ENCODE measurements at regions not wholly inside any gene's neighbourhood (a gene's known extent, or its start where the extent isn't known, plus 50 kb on each side); places are given as distances from the start of the nearest gene placed in this dataset.
"Not testable (repeated sequence)": the region's sequence is repeated elsewhere in the genome, so short reads cannot be mapped to it uniquely, and the experiment has no call there.

- H3K9me3 ChIP-seq, H3K36me3 ChIP-seq, H3K27me3 ChIP-seq, DNase-seq, H3K4me3 ChIP-seq: not testable (repeated sequence)
Measured at GRCh38 chr4:22620144-22620543, 72.6 kb upstream of the GBA3 start.

DNA sequence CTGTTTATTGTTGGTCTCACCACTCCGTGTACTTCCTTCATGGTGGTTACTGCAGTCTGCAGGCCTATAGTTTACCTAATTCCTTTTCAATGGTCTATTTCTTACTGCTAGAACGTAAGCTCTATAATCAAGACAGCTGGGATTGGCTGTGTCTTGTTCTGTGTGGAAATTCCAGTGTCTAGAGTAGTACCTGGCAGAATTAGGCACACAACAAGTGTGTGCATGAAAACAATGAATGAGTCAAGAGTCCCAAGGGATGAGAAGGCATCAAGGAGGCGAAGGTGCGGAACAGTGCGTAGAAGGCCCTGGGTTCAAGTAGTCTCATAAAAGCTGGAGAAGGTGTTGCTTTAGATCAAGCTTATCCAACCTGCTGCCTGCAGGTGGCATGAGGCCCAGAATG lies 70.8 kb upstream of the GBA3 start:
- not testable (repeated sequence) for DNase-seq, H3K27me3 ChIP-seq, H3K4me3 ChIP-seq

GRCh38 chr4:22624002-22624401 lies 68.7 kb upstream of the GBA3 start:
- DNase-seq, H3K27me3 ChIP-seq, H3K36me3 ChIP-seq, H3K9me3 ChIP-seq, H3K4me3 ChIP-seq: not testable (repeated sequence)

More for the DNA sequence above, 70.8 kb upstream of the GBA3 start:
- H3K9me3 ChIP-seq, H3K36me3 ChIP-seq: not testable (repeated sequence)

DNA sequence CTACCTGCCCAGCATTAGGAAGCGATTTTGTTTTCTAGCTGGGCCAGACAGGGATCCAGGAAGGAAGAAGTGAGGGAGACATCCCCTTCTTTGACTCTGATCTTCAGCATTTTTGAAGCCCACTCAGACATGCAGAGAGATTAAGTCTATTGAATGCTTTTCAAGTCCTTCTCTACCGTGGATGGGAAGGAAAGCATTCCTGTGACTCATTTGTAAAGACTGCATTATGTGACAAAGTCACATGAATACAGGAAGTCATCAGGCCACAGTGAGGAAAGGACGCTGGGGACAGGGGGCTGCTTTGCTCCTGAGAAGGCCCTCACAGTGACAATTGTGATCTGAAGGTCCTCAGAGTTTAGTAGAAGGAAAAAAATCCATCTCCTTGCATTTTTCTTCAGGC lies 67.4 kb upstream of the GBA3 start:
- H3K36me3 ChIP-seq = no peaks in the 10 kb centered on the region
- H3K27me3 ChIP-seq = no peaks in the 10 kb centered on the region
- no peak overlapping the region for H3K4me3 ChIP-seq
- no peaks in the 10 kb centered on the region for H3K9me3 ChIP-seq
- DNase-seq = no peak

GRCh38 chr4:22627851-22628250 lies 64.9 kb upstream of the GBA3 start:
- DNase-seq, H3K9me3 ChIP-seq, H3K4me3 ChIP-seq, H3K27me3 ChIP-seq, H3K36me3 ChIP-seq: not testable (repeated sequence)

- not testable (repeated sequence) for H3K36me3 ChIP-seq, H3K9me3 ChIP-seq, DNase-seq, H3K27me3 ChIP-seq, H3K4me3 ChIP-seq
Measured at GRCh38 chr4:22630161-22630975, 62.4 kb upstream of the GBA3 start.

DNA sequence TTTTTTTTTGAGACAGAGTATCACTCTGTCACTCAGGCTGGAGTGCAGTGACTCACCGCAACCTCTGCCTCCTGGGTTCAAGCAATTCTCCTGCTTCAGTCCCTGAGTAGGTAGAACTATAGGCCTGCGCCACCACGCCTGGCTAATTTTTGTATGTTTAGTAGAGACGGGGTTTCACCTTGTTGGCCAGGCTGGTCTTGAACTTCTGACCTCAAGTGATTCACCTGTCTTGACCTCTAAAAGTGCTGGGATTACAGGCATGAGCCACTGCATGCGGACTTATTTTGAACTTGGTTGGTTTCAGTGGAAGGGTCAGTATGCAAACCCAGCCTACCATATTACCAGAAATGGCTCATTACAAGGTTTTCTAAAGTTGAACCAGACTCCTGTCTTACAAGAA lies 61.6 kb upstream of the GBA3 start:
- not testable (repeated sequence) for DNase-seq, H3K27me3 ChIP-seq, H3K4me3 ChIP-seq, H3K9me3 ChIP-seq, H3K36me3 ChIP-seq

- H3K36me3 ChIP-seq = no peaks in the 10 kb centered on the region
- no peak overlapping the region for H3K4me3 ChIP-seq
- DNase-seq = no peak
- no peaks in the 10 kb centered on the region for H3K9me3 ChIP-seq
- no peaks in the 10 kb centered on the region for H3K27me3 ChIP-seq
Measured at GRCh38 chr4:22634541-22635181, 58.1 kb upstream of the GBA3 start.

DNA sequence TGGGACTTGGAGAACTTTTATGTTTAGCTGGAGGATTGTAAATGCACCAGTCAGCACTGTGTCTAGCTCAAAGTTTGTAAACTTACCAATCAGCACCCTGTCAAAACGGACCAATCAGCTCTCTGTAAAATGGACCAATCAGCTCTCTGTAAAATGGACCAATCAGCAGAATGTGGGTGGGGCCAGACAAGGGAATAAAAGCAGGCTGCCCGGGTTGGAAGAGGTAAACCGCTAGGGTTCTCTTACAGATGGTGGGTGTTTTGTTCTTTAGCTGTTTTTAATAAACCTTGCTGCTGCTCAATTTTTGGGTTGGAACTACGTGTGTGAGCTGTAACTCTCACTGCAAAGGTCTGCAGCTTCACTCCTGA lies 57.6 kb upstream of the GBA3 start:
- not testable (repeated sequence) for H3K36me3 ChIP-seq, DNase-seq, H3K4me3 ChIP-seq, H3K9me3 ChIP-seq, H3K27me3 ChIP-seq

DNA sequence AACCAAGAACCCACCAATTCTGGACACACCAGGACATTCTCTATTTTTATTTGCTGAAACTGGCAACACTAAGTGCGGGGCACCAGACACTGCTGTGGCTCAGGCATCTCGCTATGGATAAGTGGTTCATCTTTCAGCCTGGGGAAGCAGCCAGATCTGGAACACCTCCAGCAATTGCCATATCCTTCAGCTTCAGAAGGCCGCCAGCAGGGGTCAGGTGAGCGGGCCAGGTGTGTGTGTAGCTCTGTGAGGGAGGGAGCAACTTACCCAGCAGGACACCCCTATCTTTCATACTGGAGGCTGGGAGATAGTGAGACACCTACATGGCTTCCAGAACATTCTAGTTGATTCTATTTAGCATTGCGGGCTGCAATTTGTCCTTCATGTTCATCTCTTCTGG lies 57.0 kb upstream of the GBA3 start:
- no peak for DNase-seq
- no peak overlapping the region for H3K4me3 ChIP-seq
- no peaks in the 10 kb centered on the region for H3K27me3 ChIP-seq
- no peaks in the 10 kb centered on the region for H3K36me3 ChIP-seq
- no peaks in the 10 kb centered on the region for H3K9me3 ChIP-seq

GRCh38 chr4:22637306-22637705 lies 55.4 kb upstream of the GBA3 start:
- Histone ChIP-seq H3K4me3 (no peak overlapping the region), H3K36me3 (no peaks in the 10 kb centered on the region), H3K27me3 (no peaks in the 10 kb centered on the region), H3K9me3 (no peaks in the 10 kb centered on the region)
- DNase-seq = no peak

Measured in MG63 (cell line).